Activated T-cell treated with anti-CD3 and anti-CD28 coated beads, Interleukin-2, amount 50 U/mL, for 72 hours (primary cell): ENCODE measurements at regions not wholly inside any gene's neighbourhood (a gene's known extent, or its start where the extent isn't known, plus 50 kb on each side); places are given as distances from the start of the nearest gene placed in this dataset.

Source experiments
- ATAC-seq, 2 donors: fragments of 150-1000 bp; cut with Tn5 transposase; replicated peaks in 1 of 2; 2 replicates each; pipeline ENCODE4 v1.10.0; 2021; ENCODE audit warnings: moderate library complexity in 2 of 2, mild to moderate bottlenecking in 1 of 2
- DNase-seq, 2 donors: peaks; one replicate each; pipeline ENCODE4 v3.0.0; 2021 to 2022; ENCODE audit warnings: mixed read lengths in 1 of 2
- H3K27ac Mint-ChIP-seq: one replicate; pipeline ENCODE4 v1.8.0; 2022; ENCODE audit warnings: mild to moderate bottlenecking, moderate library complexity, mixed read lengths
- H3K27me3 Mint-ChIP-seq: one replicate; pipeline ENCODE4 v1.8.0; 2022; ENCODE audit warnings: low read depth, mixed read lengths
- H3K36me3 Mint-ChIP-seq, 2 donors: one replicate each; pipeline ENCODE4 v1.8.0; 2022; ENCODE audit warnings: mixed read lengths in 2 of 2, mild to moderate bottlenecking in 1 of 2; ENCODE audit not compliant: insufficient read depth in 2 of 2
- H3K4me1 Mint-ChIP-seq: one replicate; pipeline ENCODE4 v1.8.0; 2022; ENCODE audit warnings: low read depth, mixed read lengths
- H3K4me3 Mint-ChIP-seq, 2 donors: one replicate each; pipeline ENCODE4 v1.8.0; 2022; ENCODE audit warnings: mild to moderate bottlenecking in 2 of 2, mixed read lengths in 2 of 2, moderate library complexity in 2 of 2
- H3K9me3 Mint-ChIP-seq, 2 donors: one replicate each; pipeline ENCODE4 v1.8.0; 2022; ENCODE audit warnings: mixed read lengths in 2 of 2

- Mint-ChIP-seq H3K36me3 (no peaks in the 10 kb centered on the region), H3K27ac (no peak overlapping the region), H3K4me1 (no peaks in the 10 kb centered on the region), H3K4me3 (no peak overlapping the region), H3K9me3 (peaks cover 4 to 9% of the 10 kb centered on the region in 2 donors), H3K27me3 (no peaks in the 10 kb centered on the region)
- no peak for ATAC-seq
- DNase-seq = no peak
Observed at GRCh38 chr18:27771571-27771970, 405.4 kb downstream of the CDH2 start.

GRCh38 chr18:27769152-27769551 is 407.8 kb downstream of the CDH2 start:
- no peaks in the 10 kb centered on the region for H3K27me3 Mint-ChIP-seq
- no peaks in the 10 kb centered on the region for H3K36me3 Mint-ChIP-seq
- peaks cover 2 to 5% of the 10 kb centered on the region in 2 donors for H3K9me3 Mint-ChIP-seq

GRCh38 chr18:27763936-27764335 is 413.0 kb downstream of the CDH2 start:
- peaks cover 2 to 3% of the 10 kb centered on the region in 2 donors for H3K9me3 Mint-ChIP-seq
- no peak overlapping the region for H3K27ac Mint-ChIP-seq
- no peaks in the 10 kb centered on the region for H3K4me1 Mint-ChIP-seq
- DNase-seq (no peak), ATAC-seq (no peak)
- H3K4me3 Mint-ChIP-seq = no peak overlapping the region
- no peaks in the 10 kb centered on the region for H3K27me3 Mint-ChIP-seq
- H3K36me3 Mint-ChIP-seq = no peaks in the 10 kb centered on the region

More at GRCh38 chr18:27769152-27769551, 407.8 kb downstream of the CDH2 start:
- no peak for ATAC-seq
- no peak overlapping the region for H3K27ac Mint-ChIP-seq
- H3K4me3 Mint-ChIP-seq = no peak overlapping the region
- no peaks in the 10 kb centered on the region for H3K4me1 Mint-ChIP-seq
- no peak for DNase-seq

GRCh38 chr18:27763341-27763740 is 413.6 kb downstream of the CDH2 start:
- no peak overlapping the region for H3K4me3 Mint-ChIP-seq
- no peaks in the 10 kb centered on the region for H3K27me3 Mint-ChIP-seq
- no peak for ATAC-seq
- no peak overlapping the region for H3K27ac Mint-ChIP-seq
- DNase-seq = no peak
- H3K9me3 Mint-ChIP-seq = peaks cover 2 to 3% of the 10 kb centered on the region in 2 donors
- no peaks in the 10 kb centered on the region for H3K4me1 Mint-ChIP-seq
- no peaks in the 10 kb centered on the region for H3K36me3 Mint-ChIP-seq

GRCh38 chr18:27762054-27762453 is 414.9 kb downstream of the CDH2 start:
- H3K36me3 Mint-ChIP-seq = no peaks in the 10 kb centered on the region
- H3K27ac Mint-ChIP-seq = no peak overlapping the region
- no peaks in the 10 kb centered on the region for H3K4me1 Mint-ChIP-seq
- no peak for DNase-seq
- H3K4me3 Mint-ChIP-seq = no peak overlapping the region
- no peaks in the 10 kb centered on the region for H3K27me3 Mint-ChIP-seq
- peaks cover 4 to 5% of the 10 kb centered on the region in 2 donors for H3K9me3 Mint-ChIP-seq
- no peak for ATAC-seq

GRCh38 chr18:27752944-27753343 is 424.0 kb downstream of the CDH2 start:
- no peak for DNase-seq
- H3K4me1 Mint-ChIP-seq = no peaks in the 10 kb centered on the region
- no peak for ATAC-seq
- no peak overlapping the region for H3K4me3 Mint-ChIP-seq
- peaks cover 0 to 3% of the 10 kb centered on the region in 2 donors for H3K36me3 Mint-ChIP-seq
- H3K9me3 Mint-ChIP-seq = peaks cover 6 to 9% of the 10 kb centered on the region in 2 donors
- H3K27me3 Mint-ChIP-seq = no peaks in the 10 kb centered on the region
- no peak overlapping the region for H3K27ac Mint-ChIP-seq

- ATAC-seq = no peak
- Mint-ChIP-seq H3K27me3 (no peaks in the 10 kb centered on the region), H3K36me3 (peaks cover 0 to 3% of the 10 kb centered on the region in 2 donors), H3K9me3 (peaks cover 8 to 9% of the 10 kb centered on the region in 2 donors), H3K4me1 (no peaks in the 10 kb centered on the region), H3K27ac (no peak overlapping the region), H3K4me3 (no peak overlapping the region)
- DNase-seq = no peak
Observed at GRCh38 chr18:27750923-27751322, 426.0 kb downstream of the CDH2 start.

GRCh38 chr18:27750014-27750413 is 426.9 kb downstream of the CDH2 start:
- H3K27ac Mint-ChIP-seq = no peak overlapping the region
- DNase-seq (no peak), ATAC-seq (no peak)
- no peaks in the 10 kb centered on the region for H3K4me1 Mint-ChIP-seq
- peaks cover 0 to 3% of the 10 kb centered on the region in 2 donors for H3K36me3 Mint-ChIP-seq
- H3K9me3 Mint-ChIP-seq = peaks cover 9 to 10% of the 10 kb centered on the region in 2 donors
- no peaks in the 10 kb centered on the region for H3K27me3 Mint-ChIP-seq
- H3K4me3 Mint-ChIP-seq = no peak overlapping the region

- no peak for DNase-seq
- H3K36me3 Mint-ChIP-seq = peaks cover 0 to 3% of the 10 kb centered on the region in 2 donors
- no peaks in the 10 kb centered on the region for H3K27me3 Mint-ChIP-seq
- H3K4me3 Mint-ChIP-seq = no peak overlapping the region
- ATAC-seq = no peak
- H3K27ac Mint-ChIP-seq = no peak overlapping the region
- H3K4me1 Mint-ChIP-seq = no peaks in the 10 kb centered on the region
- peaks cover 8 to 9% of the 10 kb centered on the region in 2 donors for H3K9me3 Mint-ChIP-seq
Observed at GRCh38 chr18:27749194-27749593, 427.7 kb downstream of the CDH2 start.

- DNase-seq (no peak), ATAC-seq (no peak)
- no peaks in the 10 kb centered on the region for H3K27me3 Mint-ChIP-seq
- peaks cover 0 to 3% of the 10 kb centered on the region in 2 donors for H3K36me3 Mint-ChIP-seq
- no peak overlapping the region for H3K4me3 Mint-ChIP-seq
- no peak overlapping the region for H3K27ac Mint-ChIP-seq
- H3K9me3 Mint-ChIP-seq = peaks cover 6 to 11% of the 10 kb centered on the region in 2 donors
- no peaks in the 10 kb centered on the region for H3K4me1 Mint-ChIP-seq
Observed at GRCh38 chr18:27746241-27746640, 430.7 kb downstream of the CDH2 start.

- ATAC-seq (no peak), DNase-seq (no peak)
- peaks cover 2 to 5% of the 10 kb centered on the region in 2 donors for H3K9me3 Mint-ChIP-seq
- peaks cover 0 to 1% of the 10 kb centered on the region in 2 donors for H3K36me3 Mint-ChIP-seq
- H3K4me1 Mint-ChIP-seq = no peaks in the 10 kb centered on the region
- H3K27me3 Mint-ChIP-seq = no peaks in the 10 kb centered on the region
- no peak overlapping the region for H3K27ac Mint-ChIP-seq
- no peak overlapping the region for H3K4me3 Mint-ChIP-seq
Observed at GRCh38 chr18:27735117-27735516, 441.8 kb downstream of the CDH2 start.

- peaks cover 0 to 2% of the 10 kb centered on the region in 2 donors for H3K36me3 Mint-ChIP-seq
- no peak overlapping the region for H3K27ac Mint-ChIP-seq
- ATAC-seq = no peak
Observed at GRCh38 chr18:27731211-27731610, 445.7 kb downstream of the CDH2 start.

GRCh38 chr18:27728659-27729058 is 448.3 kb downstream of the CDH2 start:
- Mint-ChIP-seq H3K36me3 (peaks cover 0 to 2% of the 10 kb centered on the region in 2 donors), H3K4me1 (no peaks in the 10 kb centered on the region), H3K27ac (no peak overlapping the region), H3K9me3 (peaks cover 9 to 12% of the 10 kb centered on the region in 2 donors), H3K27me3 (no peaks in the 10 kb centered on the region), H3K4me3 (no peak overlapping the region)
- ATAC-seq (no peak), DNase-seq (no peak)

More at GRCh38 chr18:27731211-27731610, 445.7 kb downstream of the CDH2 start:
- no peak for DNase-seq
- peaks cover 12% of the 10 kb centered on the region in 2 donors for H3K9me3 Mint-ChIP-seq
- no peak overlapping the region for H3K4me3 Mint-ChIP-seq
- no peaks in the 10 kb centered on the region for H3K4me1 Mint-ChIP-seq
- H3K27me3 Mint-ChIP-seq = no peaks in the 10 kb centered on the region

- Mint-ChIP-seq H3K27me3 (no peaks in the 10 kb centered on the region), H3K4me3 (no peak overlapping the region), H3K9me3 (peaks cover 5 to 9% of the 10 kb centered on the region in 2 donors), H3K4me1 (no peaks in the 10 kb centered on the region), H3K27ac (no peak overlapping the region), H3K36me3 (peaks cover 0 to 4% of the 10 kb centered on the region in 2 donors)
- ATAC-seq (no peak), DNase-seq (no peak)
Observed at GRCh38 chr18:27724362-27724761, 452.6 kb downstream of the CDH2 start.
